ENCODE measurements at regions not wholly inside any gene's neighbourhood (a gene's known extent, or its start where the extent isn't known, plus 50 kb on each side); places are given as distances from the start of the nearest gene placed in this dataset.

- Histone ChIP-seq H3K4me3 (ENCODE audit: low read length) (no peak overlapping the region), H3K4me2 (ENCODE audit: low read depth, low read length) (no peak overlapping the region), H3K9ac (ENCODE audit: low read length) (no peak overlapping the region), H3K9me2 (replicated peaks; ENCODE audit: insufficient read depth, low read length) (no peaks in the 10 kb centered on the region), H4K20me1 (ENCODE audit: insufficient read depth, low read length) (no peaks in the 10 kb centered on the region), H3K4me1 (ENCODE audit: low read length) (no peaks in the 10 kb centered on the region), H3K9me3 (replicated peaks; ENCODE audit: insufficient read depth, low read length) (no peaks in the 10 kb centered on the region), H2AFZ (ENCODE audit: low read length) (no peak overlapping the region), H3F3A (ENCODE audit: insufficient read depth, low read length) (no peaks in the 10 kb centered on the region), H3K36me3 (replicated peaks; ENCODE audit: insufficient read depth, low read length) (no peaks in the 10 kb centered on the region), H3K27me3 (replicated peaks; ENCODE audit: insufficient read depth, low read length) (no peaks in the 10 kb centered on the region), H3K79me2 (ENCODE audit: low read length) (no peaks in the 10 kb centered on the region), H3K27ac (ENCODE audit: low read length) (no peak overlapping the region)
- no peak for TF ChIP-seq EZH2 (optimal IDR thresholded peaks at IDR 0.05; ENCODE audit: low read depth, low read length)
- TF ChIP-seq EZH2phosphoT487 (IDR thresholded peaks at IDR 0.05; ENCODE audit: low read length): no peak
- no peak for TF ChIP-seq CTCF (IDR thresholded peaks at IDR 0.05; ENCODE audit: low read length)
- DNase-seq: no peak
Observed at GRCh38 chr1:72846476-72847278, 564.3 kb upstream of the NEGR1 start.

GRCh38 chr1:72845981-72846380, 563.6 kb upstream of the NEGR1 start:
- Histone ChIP-seq H3K79me2 (ENCODE audit: low read length) (no peaks in the 10 kb centered on the region), H3K4me3 (ENCODE audit: low read length) (no peak overlapping the region), H3K9me3 (replicated peaks; ENCODE audit: insufficient read depth, low read length) (no peaks in the 10 kb centered on the region), H3K4me1 (ENCODE audit: low read length) (no peaks in the 10 kb centered on the region), H3K27me3 (replicated peaks; ENCODE audit: insufficient read depth, low read length) (no peaks in the 10 kb centered on the region), H3K4me2 (ENCODE audit: low read depth, low read length) (no peak overlapping the region), H3K9me2 (replicated peaks; ENCODE audit: insufficient read depth, low read length) (no peaks in the 10 kb centered on the region), H2AFZ (ENCODE audit: low read length) (no peak overlapping the region), H3K9ac (ENCODE audit: low read length) (no peak overlapping the region), H4K20me1 (ENCODE audit: insufficient read depth, low read length) (no peaks in the 10 kb centered on the region), H3K36me3 (replicated peaks; ENCODE audit: insufficient read depth, low read length) (no peaks in the 10 kb centered on the region), H3K27ac (ENCODE audit: low read length) (no peak overlapping the region), H3F3A (ENCODE audit: insufficient read depth, low read length) (no peaks in the 10 kb centered on the region)
- no peak for TF ChIP-seq EZH2phosphoT487 (IDR thresholded peaks at IDR 0.05; ENCODE audit: low read length)
- TF ChIP-seq EZH2 (optimal IDR thresholded peaks at IDR 0.05; ENCODE audit: low read depth, low read length): no peak
- no peak for TF ChIP-seq CTCF (IDR thresholded peaks at IDR 0.05; ENCODE audit: low read length)
- DNase-seq: no peak

- TF ChIP-seq EZH2phosphoT487 (IDR thresholded peaks at IDR 0.05; ENCODE audit: low read length) (no peak), CTCF (IDR thresholded peaks at IDR 0.05; ENCODE audit: low read length) (no peak), EZH2 (optimal IDR thresholded peaks at IDR 0.05; ENCODE audit: low read depth, low read length) (no peak)
- no peaks in the 10 kb centered on the region for H4K20me1 ChIP-seq (ENCODE audit: insufficient read depth, low read length)
- no peaks in the 10 kb centered on the region for H3K79me2 ChIP-seq (ENCODE audit: low read length)
- H3K9me3 ChIP-seq (replicated peaks; ENCODE audit: insufficient read depth, low read length): no peaks in the 10 kb centered on the region
- H3K4me2 ChIP-seq (ENCODE audit: low read depth, low read length): no peak overlapping the region
- H3K27me3 ChIP-seq (replicated peaks; ENCODE audit: insufficient read depth, low read length): no peaks in the 10 kb centered on the region
- no peaks in the 10 kb centered on the region for H3K36me3 ChIP-seq (replicated peaks; ENCODE audit: insufficient read depth, low read length)
- H3K27ac ChIP-seq (ENCODE audit: low read length): no peak overlapping the region
- H3K9ac ChIP-seq (ENCODE audit: low read length): no peak overlapping the region
- no peaks in the 10 kb centered on the region for H3K9me2 ChIP-seq (replicated peaks; ENCODE audit: insufficient read depth, low read length)
- H3F3A ChIP-seq (ENCODE audit: insufficient read depth, low read length): no peaks in the 10 kb centered on the region
- no peak for DNase-seq
- no peak overlapping the region for H2AFZ ChIP-seq (ENCODE audit: low read length)
- H3K4me3 ChIP-seq (ENCODE audit: low read length): no peak overlapping the region
- no peaks in the 10 kb centered on the region for H3K4me1 ChIP-seq (ENCODE audit: low read length)
Observed at GRCh38 chr1:72845381-72845780, 563.0 kb upstream of the NEGR1 start.
